Ishikawa (cell line): ENCODE measurements at regions not wholly inside any gene's neighbourhood (a gene's known extent, or its start where the extent isn't known, plus 50 kb on each side); places are given as distances from the start of the nearest gene placed in this dataset.

Source experiments
- CEBPB ChIP-seq: IDR thresholded peaks from 2 replicates; pipeline ENCODE4 v1.6.1; 2012
- EP300 ChIP-seq: IDR thresholded peaks from 2 replicates; pipeline ENCODE4 v1.6.1; 2012; ENCODE audit warnings: borderline replicate concordance
- FOXM1 ChIP-seq: IDR thresholded peaks from 2 replicates; pipeline ENCODE4 v1.6.1; 2012; ENCODE audit warnings: low read depth, borderline replicate concordance
- RAD21 ChIP-seq: IDR thresholded peaks from 2 replicates; pipeline ENCODE4 v1.6.1; 2012; ENCODE audit warnings: low read depth
- REST ChIP-seq: IDR thresholded peaks from 2 replicates; pipeline ENCODE4 v1.6.1; 2012; ENCODE audit warnings: low read depth, mild to moderate bottlenecking
- TAF1 ChIP-seq: IDR thresholded peaks from 2 replicates; pipeline ENCODE4 v1.6.1; 2012; ENCODE audit warnings: low read depth, mild to moderate bottlenecking
- TCF12 ChIP-seq: IDR thresholded peaks from 2 replicates; pipeline ENCODE4 v1.6.1; 2012; ENCODE audit warnings: low read depth
- TEAD4 ChIP-seq: IDR thresholded peaks from 2 replicates; pipeline ENCODE4 v1.6.1; 2012
- YY1 ChIP-seq: IDR thresholded peaks from 2 replicates; pipeline ENCODE4 v1.6.1; 2012; ENCODE audit warnings: low read depth
- ZBTB7A ChIP-seq: IDR thresholded peaks from 2 replicates; pipeline ENCODE4 v1.6.1; 2012; ENCODE audit warnings: low read depth
- TF ChIP-seq, protein P1 (sequence below): IDR thresholded peaks from 2 replicates; pipeline ENCODE4 v1.6.1; 2012

GRCh38 chr3:189049458-189050236, 122.1 kb upstream of the TPRG1 start:
- TF ChIP-seq REST, result no peak
- no peak for TF ChIP-seq TEAD4
- TF ChIP-seq RAD21, result peak; percentile 11; the same call in 1 of the 2 replicates
- no peak for TF ChIP-seq EP300
- no peak for TF ChIP-seq FOXM1
- TF ChIP-seq, protein P1, sequence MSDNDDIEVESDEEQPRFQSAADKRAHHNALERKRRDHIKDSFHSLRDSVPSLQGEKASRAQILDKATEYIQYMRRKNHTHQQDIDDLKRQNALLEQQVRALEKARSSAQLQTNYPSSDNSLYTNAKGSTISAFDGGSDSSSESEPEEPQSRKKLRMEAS, result no peak
- TF ChIP-seq TCF12, result no peak
- no peak for TF ChIP-seq YY1
- no peak for TF ChIP-seq CEBPB
- no peak for TF ChIP-seq TAF1
- no peak for TF ChIP-seq ZBTB7A
